ENCODE measurements at regions not wholly inside any gene's neighbourhood (a gene's known extent, or its start where the extent isn't known, plus 50 kb on each side); places are given as distances from the start of the nearest gene placed in this dataset.

DNA sequence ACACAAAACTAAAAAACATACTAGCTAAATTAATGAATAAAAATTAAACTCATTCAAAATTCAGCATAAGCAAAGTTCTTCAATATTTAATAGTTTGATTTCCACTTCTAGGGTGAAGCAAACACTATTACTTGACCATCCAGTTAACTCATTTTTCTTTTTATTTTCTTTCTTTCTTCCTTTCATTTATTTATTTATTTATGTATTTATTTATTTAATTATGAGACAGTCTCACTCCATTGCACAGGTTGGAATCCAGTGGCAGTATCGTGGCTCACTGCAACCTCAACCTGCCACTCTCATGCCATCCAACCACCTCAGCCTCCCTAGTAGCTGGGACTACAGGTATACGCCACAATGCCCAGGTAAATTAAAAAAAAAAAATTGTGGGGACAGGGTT, 2069.5 kb downstream of the NCAM2 start:
- TF ChIP-seq, protein P1, sequence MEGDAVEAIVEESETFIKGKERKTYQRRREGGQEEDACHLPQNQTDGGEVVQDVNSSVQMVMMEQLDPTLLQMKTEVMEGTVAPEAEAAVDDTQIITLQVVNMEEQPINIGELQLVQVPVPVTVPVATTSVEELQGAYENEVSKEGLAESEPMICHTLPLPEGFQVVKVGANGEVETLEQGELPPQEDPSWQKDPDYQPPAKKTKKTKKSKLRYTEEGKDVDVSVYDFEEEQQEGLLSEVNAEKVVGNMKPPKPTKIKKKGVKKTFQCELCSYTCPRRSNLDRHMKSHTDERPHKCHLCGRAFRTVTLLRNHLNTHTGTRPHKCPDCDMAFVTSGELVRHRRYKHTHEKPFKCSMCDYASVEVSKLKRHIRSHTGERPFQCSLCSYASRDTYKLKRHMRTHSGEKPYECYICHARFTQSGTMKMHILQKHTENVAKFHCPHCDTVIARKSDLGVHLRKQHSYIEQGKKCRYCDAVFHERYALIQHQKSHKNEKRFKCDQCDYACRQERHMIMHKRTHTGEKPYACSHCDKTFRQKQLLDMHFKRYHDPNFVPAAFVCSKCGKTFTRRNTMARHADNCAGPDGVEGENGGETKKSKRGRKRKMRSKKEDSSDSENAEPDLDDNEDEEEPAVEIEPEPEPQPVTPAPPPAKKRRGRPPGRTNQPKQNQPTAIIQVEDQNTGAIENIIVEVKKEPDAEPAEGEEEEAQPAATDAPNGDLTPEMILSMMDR (IDR thresholded peaks at IDR 0.05), result no peak
- TF ChIP-seq EP300 (IDR thresholded peaks at IDR 0.05), result no peak
- no peak for TF ChIP-seq POLR2A (IDR thresholded peaks at IDR 0.05)

All from upper lobe of left lung (tissue), 4 donors.